Endothelial cell of umbilical vein (primary cell): ENCODE measurements at regions not wholly inside any gene's neighbourhood (a gene's known extent, or its start where the extent isn't known, plus 50 kb on each side); places are given as distances from the start of the nearest gene placed in this dataset.

Experiments used
- BruUV-seq: library from RNA; stranded (reverse); fragments of 400-500 nt; replicated peaks from 2 replicates; lab custom pipeline; 2021; lab: Mats Ljungman, UMichigan
- CTCF ChIA-PET: fragments of 300-600, 350-600 bp; sonication (Branson Sonifier 250); formaldehyde crosslinking; loops from one replicate; lab custom pipeline; 2021; ENCODE audit warnings: antibody characterized with exemption, inconsistent platforms; lab: Charles Lee
- POLR2A ChIA-PET: fragments of 300-600, 350-600 bp; sonication (Branson Sonifier 250); formaldehyde crosslinking; loops from one replicate; lab custom pipeline; 2021; ENCODE audit warnings: antibody characterized with exemption, inconsistent platforms; lab: Charles Lee
- DNase-seq: peaks from one replicate; pipeline ENCODE4 v3.0.0-alpha.2; 2011; ENCODE audit warnings: low read depth, low spot score
- FAIRE-seq: peaks from 2 replicates; lab custom pipeline; 2011; peaks lifted over from hg19 to GRCh38; lab: Jason Lieb, UNC
- H2AFZ ChIP-seq: 2 replicates; pipeline ENCODE4 v1.6.0; 2012; ENCODE audit warnings: low read depth, low read length, control low read depth, inconsistent platforms
- H3K27ac ChIP-seq: 2 replicates; pipeline ENCODE4 v1.5.1; 2011; ENCODE audit warnings: low read depth, mild to moderate bottlenecking, control low read depth, low read length, moderate library complexity; ENCODE audit not compliant: insufficient read depth
- H3K27me3 ChIP-seq, 2 experiments: 2 replicates each; pipeline versions ENCODE4 v1.6.0 to v1.6.1; 2011; ENCODE audit warnings: low read length in 2 of 2, mixed read lengths in 1 of 2; ENCODE audit not compliant: control insufficient read depth in 2 of 2, insufficient read depth in 2 of 2
- H3K36me3 ChIP-seq, 2 experiments: 2 replicates in 1 of 2; 3 replicates in 1 of 2; pipeline ENCODE4 v1.5.1; 2011; ENCODE audit warnings: low read length in 2 of 2, mild to moderate bottlenecking in 1 of 2, moderate library complexity in 1 of 2; ENCODE audit not compliant: control insufficient read depth in 2 of 2, insufficient read depth in 2 of 2; ENCODE audit errors: extremely low read depth in 1 of 2
- H3K4me1 ChIP-seq: 3 replicates; pipeline ENCODE4 v1.5.1; 2011; ENCODE audit warnings: mild to moderate bottlenecking, low read length; ENCODE audit not compliant: control insufficient read depth, insufficient read depth; ENCODE audit errors: extremely low read depth
- H3K4me2 ChIP-seq: 2 replicates; pipeline ENCODE4 v1.6.1; 2011; ENCODE audit warnings: low read length, control low read depth, mixed read lengths; ENCODE audit not compliant: insufficient read depth
- H3K4me3 ChIP-seq, 3 experiments: fragments of 200-600 bp in 1 of 3; sonication (generic), shearing (Covaris generic) in 1 of 3; replicated peaks in 1 of 3; 2 replicates each; pipeline ENCODE4 v1.5.1; 2011 to 2016; ENCODE audit warnings: control low read depth in 3 of 3, low read length in 3 of 3, mild to moderate bottlenecking in 2 of 3, inconsistent platforms in 1 of 3, low read depth in 1 of 3, moderate library complexity in 1 of 3; ENCODE audit not compliant: insufficient read depth in 1 of 3
- H3K79me2 ChIP-seq: 2 replicates; pipeline ENCODE4 v1.6.0; 2012; ENCODE audit warnings: low read length, inconsistent platforms; ENCODE audit not compliant: control insufficient read depth, insufficient read depth
- H3K9ac ChIP-seq: replicated peaks from 2 replicates; pipeline ENCODE3; 2011; ENCODE audit warnings: low read length, control low read depth; ENCODE audit not compliant: insufficient read depth; ENCODE audit errors: extremely low read depth
- H3K9me1 ChIP-seq: replicated peaks from 3 replicates; pipeline ENCODE4 v1.6.0; 2011; ENCODE audit warnings: mild to moderate bottlenecking, low read length; ENCODE audit not compliant: control insufficient read depth, insufficient read depth; ENCODE audit errors: extremely low read depth
- H3K9me3 ChIP-seq: replicated peaks from 2 replicates; pipeline ENCODE4 v1.5.1; 2012; ENCODE audit warnings: low read length, inconsistent platforms; ENCODE audit not compliant: control insufficient read depth, insufficient read depth
- H4K20me1 ChIP-seq: replicated peaks from 2 replicates; pipeline ENCODE3; 2011; ENCODE audit warnings: mild to moderate bottlenecking, low read length; ENCODE audit not compliant: control insufficient read depth, insufficient read depth; ENCODE audit errors: extremely low read depth
- CTCF ChIP-seq, 2 donors: IDR thresholded peaks; 1 replicate in 1 of 2; 2 replicates in 1 of 2; pipeline ENCODE4 v1.5.1; 2011; ENCODE audit warnings: low read length in 2 of 2, mild to moderate bottlenecking in 2 of 2, moderate library complexity in 2 of 2, control low read depth in 1 of 2, inconsistent platforms in 1 of 2, low read depth in 1 of 2; ENCODE audit not compliant: insufficient read depth in 1 of 2; ENCODE audit errors: extremely low read depth in 1 of 2
- EZH2 ChIP-seq: IDR thresholded peaks from 2 replicates; pipeline ENCODE4 v1.6.1; 2012; ENCODE audit warnings: borderline replicate concordance, low read depth, mild to moderate bottlenecking, moderate library complexity, low read length, inconsistent platforms; ENCODE audit not compliant: severe bottlenecking
- FOS ChIP-seq: IDR thresholded peaks from 2 replicates; pipeline ENCODE4 v1.6.1; 2011; ENCODE audit warnings: mild to moderate bottlenecking, low read length, moderate library complexity, borderline replicate concordance; ENCODE audit not compliant: insufficient read depth
- GATA2 ChIP-seq: IDR thresholded peaks from 2 replicates; pipeline ENCODE4 v1.7.0; 2011; ENCODE audit warnings: low read depth, mild to moderate bottlenecking, moderate library complexity, mixed read lengths, low read length; ENCODE audit not compliant: insufficient read length, insufficient read depth
- JUN ChIP-seq: IDR thresholded peaks from 2 replicates; pipeline ENCODE4 v1.6.1; 2011; ENCODE audit warnings: borderline replicate concordance, low read depth; ENCODE audit not compliant: insufficient read length, insufficient read depth
- POLR2A ChIP-seq: IDR thresholded peaks from 2 replicates; pipeline ENCODE4 v1.6.1; 2012; ENCODE audit warnings: low read depth, mild to moderate bottlenecking, control low read depth, low read length
- POLR2AphosphoS5 ChIP-seq: IDR thresholded peaks from 2 replicates; pipeline ENCODE4 v1.6.1; 2012; ENCODE audit warnings: low read depth, mild to moderate bottlenecking, control low read depth, low read length, moderate library complexity; ENCODE audit not compliant: insufficient read depth
- dilution Hi-C: fragments of 300-500 bp; cut with MboI; formaldehyde crosslinking; loops from one replicate; pipeline ENCODE4 v1.15.0; 2019; ENCODE audit warnings: low sequenced_read_pairs; ENCODE audit not compliant: extremely low pct_ligation_motif_present
- intact Hi-C: fragments of 100-400 bp; cut with micrococcal nuclease; formaldehyde crosslinking; loops from one replicate; pipeline ENCODE4 v1.10.0; 2022
- TF ChIP-seq, protein P1 (sequence below): IDR thresholded peaks from 2 replicates; pipeline ENCODE4 v1.6.1; 2011; ENCODE audit not compliant: insufficient read depth, insufficient read length

GRCh38 chr5:130712324-130712723 lies 452.7 kb downstream of the HINT1 start:
- BruUV-seq, result no TSS peak
- DNase-seq (no peak), FAIRE-seq (no peak)
- no peak overlapping the region for H3K4me2 ChIP-seq
- intact Hi-C loops (loop anchor here (5.0 kb wide), 4 partner anchors 160 to 940 kb away; no protein-coding TSS in a partner anchor), dilution Hi-C loops (no loop called here)
- no peak overlapping the region for H3K9ac ChIP-seq
- no peak overlapping the region for H3K4me3 ChIP-seq
- H3K9me1 ChIP-seq, result no peaks in the 10 kb centered on the region
- TF ChIP-seq CTCF (IDR thresholded peaks at IDR 0.05; ENCODE audit: extremely low read depth in 1 of 2, insufficient read depth in 1 of 2, low read depth in 1 of 2, low read length in 2 of 2) (no peak), FOS (no peak), JUN (no peak), POLR2A (no peak), POLR2AphosphoS5 (no peak), GATA2 (no peak), EZH2 (no peak)
- TF ChIP-seq, protein P1, sequence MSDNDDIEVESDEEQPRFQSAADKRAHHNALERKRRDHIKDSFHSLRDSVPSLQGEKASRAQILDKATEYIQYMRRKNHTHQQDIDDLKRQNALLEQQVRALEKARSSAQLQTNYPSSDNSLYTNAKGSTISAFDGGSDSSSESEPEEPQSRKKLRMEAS, result no peak
- no peaks in the 10 kb centered on the region for H4K20me1 ChIP-seq
- ChIA-PET POLR2A (no interaction called here), CTCF (no interaction called here)
- H3K4me1 ChIP-seq, result peaks cover 26% of the 10 kb centered on the region
- H3K27me3 ChIP-seq, result no peaks in the 10 kb centered on the region
- no peak overlapping the region for H2AFZ ChIP-seq
- no peaks in the 10 kb centered on the region for H3K9me3 ChIP-seq
- no peaks in the 10 kb centered on the region for H3K79me2 ChIP-seq
- no peaks in the 10 kb centered on the region for H3K36me3 ChIP-seq
- no peak overlapping the region for H3K27ac ChIP-seq
